Adrenal gland (tissue), 5 donors: ENCODE measurements at regions not wholly inside any gene's neighbourhood (a gene's known extent, or its start where the extent isn't known, plus 50 kb on each side); places are given as distances from the start of the nearest gene placed in this dataset.

Experiments
- POLR2A ChIP-seq, 2 donors: fragments of 450-650 bp; IDR thresholded peaks; one replicate each; pipeline ENCODE4 v1.6.1; 2017; ENCODE audit warnings: antibody characterized with exemption in 2 of 2, mild to moderate bottlenecking in 2 of 2, moderate library complexity in 1 of 2
- TF ChIP-seq, protein P1 (sequence below), 6 experiments: fragments of 450-650 bp in 4 of 6; fragments of 200-600 bp in 2 of 6; sonication (generic) in 1 of 6; IDR thresholded peaks; 1 replicate in 5 of 6; 2 replicates in 1 of 6; pipeline versions ENCODE4 v1.5.1 to v1.8.0; 2016 to 2021; ENCODE audit warnings: antibody characterized with exemption in 6 of 6, mild to moderate bottlenecking in 2 of 6, moderate library complexity in 1 of 6
- donor health status: DM: no; HTN: no; CAD: no.

DNA sequence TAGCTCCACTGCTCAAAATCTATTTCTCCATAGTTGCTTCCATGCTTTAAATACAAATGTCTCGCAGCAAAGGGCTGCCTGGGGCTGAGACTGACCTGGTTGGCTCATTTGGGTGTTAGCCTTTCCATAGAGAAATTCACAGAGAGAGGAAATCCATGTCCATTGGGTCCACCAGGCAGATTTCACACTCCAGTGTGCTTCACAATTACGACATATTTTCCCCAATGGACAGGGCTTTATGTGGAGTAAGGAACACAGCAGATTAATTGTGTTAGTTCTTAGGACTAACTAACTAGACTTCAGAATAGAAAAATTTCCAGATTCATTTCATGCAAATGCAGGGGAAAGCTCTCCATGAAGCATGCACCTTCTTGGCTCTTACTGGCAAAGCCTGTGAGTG, 180.7 kb downstream of the FBXO15 start:
- TF ChIP-seq, protein P1, sequence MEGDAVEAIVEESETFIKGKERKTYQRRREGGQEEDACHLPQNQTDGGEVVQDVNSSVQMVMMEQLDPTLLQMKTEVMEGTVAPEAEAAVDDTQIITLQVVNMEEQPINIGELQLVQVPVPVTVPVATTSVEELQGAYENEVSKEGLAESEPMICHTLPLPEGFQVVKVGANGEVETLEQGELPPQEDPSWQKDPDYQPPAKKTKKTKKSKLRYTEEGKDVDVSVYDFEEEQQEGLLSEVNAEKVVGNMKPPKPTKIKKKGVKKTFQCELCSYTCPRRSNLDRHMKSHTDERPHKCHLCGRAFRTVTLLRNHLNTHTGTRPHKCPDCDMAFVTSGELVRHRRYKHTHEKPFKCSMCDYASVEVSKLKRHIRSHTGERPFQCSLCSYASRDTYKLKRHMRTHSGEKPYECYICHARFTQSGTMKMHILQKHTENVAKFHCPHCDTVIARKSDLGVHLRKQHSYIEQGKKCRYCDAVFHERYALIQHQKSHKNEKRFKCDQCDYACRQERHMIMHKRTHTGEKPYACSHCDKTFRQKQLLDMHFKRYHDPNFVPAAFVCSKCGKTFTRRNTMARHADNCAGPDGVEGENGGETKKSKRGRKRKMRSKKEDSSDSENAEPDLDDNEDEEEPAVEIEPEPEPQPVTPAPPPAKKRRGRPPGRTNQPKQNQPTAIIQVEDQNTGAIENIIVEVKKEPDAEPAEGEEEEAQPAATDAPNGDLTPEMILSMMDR (IDR thresholded peaks at IDR 0.05) = no peak
- TF ChIP-seq POLR2A (IDR thresholded peaks at IDR 0.05) = no peak
